ENCODE measurements at regions not wholly inside any gene's neighbourhood (a gene's known extent, or its start where the extent isn't known, plus 50 kb on each side); places are given as distances from the start of the nearest gene placed in this dataset.

GRCh38 chr5:145245354-145245753 is 589.8 kb downstream of the PRELID2 start:
- TF ChIP-seq POLR2AphosphoS5 (IDR thresholded peaks at IDR 0.05; ENCODE audit: borderline replicate concordance, low read depth, low read length), result no peak
- TF ChIP-seq EZH2 (IDR thresholded peaks at IDR 0.05), result no peak

Data from SK-N-MC (cell line).